H1 (cell line): ENCODE measurements at regions not wholly inside any gene's neighbourhood (a gene's known extent, or its start where the extent isn't known, plus 50 kb on each side); places are given as distances from the start of the nearest gene placed in this dataset.

Experiments
- EP300 ChIP-seq, 2 experiments: IDR thresholded peaks; 1 replicate in 1 of 2; 2 replicates in 1 of 2; pipeline ENCODE4 v1.6.1; 2011 to 2012; ENCODE audit warnings: low read depth in 2 of 2, low read length in 2 of 2, mild to moderate bottlenecking in 2 of 2, borderline replicate concordance in 1 of 2, inconsistent platforms in 1 of 2, moderate library complexity in 1 of 2
- RXRA ChIP-seq: IDR thresholded peaks from 2 replicates; pipeline ENCODE4 v1.6.1; 2011; ENCODE audit warnings: low read depth, mild to moderate bottlenecking, low read length, moderate library complexity; ENCODE audit not compliant: insufficient read depth
- TBP ChIP-seq: IDR thresholded peaks from 2 replicates; pipeline ENCODE4 v1.6.1; 2011; ENCODE audit warnings: low read depth, low read length, improper control_type of control experiment
- TF ChIP-seq, protein P1 (sequence below): fragments of 300-600 bp; sonication (generic); IDR thresholded peaks from 2 replicates; pipeline ENCODE4 v1.7.1; 2012; ENCODE audit warnings: low read length, moderate library complexity, mild to moderate bottlenecking, inconsistent platforms; ENCODE audit not compliant: insufficient replicate concordance

DNA sequence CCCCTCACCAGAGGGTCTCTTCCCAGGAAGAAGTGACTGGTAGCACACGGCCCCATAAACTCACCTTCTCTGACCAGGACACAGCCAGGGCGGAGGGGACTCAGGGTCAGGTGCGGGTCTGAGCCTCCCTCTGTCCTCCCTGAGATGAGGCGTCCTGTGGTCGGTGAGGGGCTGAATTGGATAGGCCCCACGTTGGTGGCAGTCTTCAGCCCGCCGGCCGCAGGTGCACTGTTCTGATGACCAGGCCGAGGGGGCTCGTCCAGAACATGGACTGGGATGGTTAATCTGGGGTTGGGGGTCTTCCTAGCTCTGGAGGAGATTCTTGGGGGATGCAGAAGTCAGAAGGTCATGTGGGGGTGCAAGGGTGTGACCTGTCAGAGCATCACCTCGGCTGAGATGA lies 102.2 kb upstream of the PPP1R26 start (continued):
- TF ChIP-seq, protein P1, sequence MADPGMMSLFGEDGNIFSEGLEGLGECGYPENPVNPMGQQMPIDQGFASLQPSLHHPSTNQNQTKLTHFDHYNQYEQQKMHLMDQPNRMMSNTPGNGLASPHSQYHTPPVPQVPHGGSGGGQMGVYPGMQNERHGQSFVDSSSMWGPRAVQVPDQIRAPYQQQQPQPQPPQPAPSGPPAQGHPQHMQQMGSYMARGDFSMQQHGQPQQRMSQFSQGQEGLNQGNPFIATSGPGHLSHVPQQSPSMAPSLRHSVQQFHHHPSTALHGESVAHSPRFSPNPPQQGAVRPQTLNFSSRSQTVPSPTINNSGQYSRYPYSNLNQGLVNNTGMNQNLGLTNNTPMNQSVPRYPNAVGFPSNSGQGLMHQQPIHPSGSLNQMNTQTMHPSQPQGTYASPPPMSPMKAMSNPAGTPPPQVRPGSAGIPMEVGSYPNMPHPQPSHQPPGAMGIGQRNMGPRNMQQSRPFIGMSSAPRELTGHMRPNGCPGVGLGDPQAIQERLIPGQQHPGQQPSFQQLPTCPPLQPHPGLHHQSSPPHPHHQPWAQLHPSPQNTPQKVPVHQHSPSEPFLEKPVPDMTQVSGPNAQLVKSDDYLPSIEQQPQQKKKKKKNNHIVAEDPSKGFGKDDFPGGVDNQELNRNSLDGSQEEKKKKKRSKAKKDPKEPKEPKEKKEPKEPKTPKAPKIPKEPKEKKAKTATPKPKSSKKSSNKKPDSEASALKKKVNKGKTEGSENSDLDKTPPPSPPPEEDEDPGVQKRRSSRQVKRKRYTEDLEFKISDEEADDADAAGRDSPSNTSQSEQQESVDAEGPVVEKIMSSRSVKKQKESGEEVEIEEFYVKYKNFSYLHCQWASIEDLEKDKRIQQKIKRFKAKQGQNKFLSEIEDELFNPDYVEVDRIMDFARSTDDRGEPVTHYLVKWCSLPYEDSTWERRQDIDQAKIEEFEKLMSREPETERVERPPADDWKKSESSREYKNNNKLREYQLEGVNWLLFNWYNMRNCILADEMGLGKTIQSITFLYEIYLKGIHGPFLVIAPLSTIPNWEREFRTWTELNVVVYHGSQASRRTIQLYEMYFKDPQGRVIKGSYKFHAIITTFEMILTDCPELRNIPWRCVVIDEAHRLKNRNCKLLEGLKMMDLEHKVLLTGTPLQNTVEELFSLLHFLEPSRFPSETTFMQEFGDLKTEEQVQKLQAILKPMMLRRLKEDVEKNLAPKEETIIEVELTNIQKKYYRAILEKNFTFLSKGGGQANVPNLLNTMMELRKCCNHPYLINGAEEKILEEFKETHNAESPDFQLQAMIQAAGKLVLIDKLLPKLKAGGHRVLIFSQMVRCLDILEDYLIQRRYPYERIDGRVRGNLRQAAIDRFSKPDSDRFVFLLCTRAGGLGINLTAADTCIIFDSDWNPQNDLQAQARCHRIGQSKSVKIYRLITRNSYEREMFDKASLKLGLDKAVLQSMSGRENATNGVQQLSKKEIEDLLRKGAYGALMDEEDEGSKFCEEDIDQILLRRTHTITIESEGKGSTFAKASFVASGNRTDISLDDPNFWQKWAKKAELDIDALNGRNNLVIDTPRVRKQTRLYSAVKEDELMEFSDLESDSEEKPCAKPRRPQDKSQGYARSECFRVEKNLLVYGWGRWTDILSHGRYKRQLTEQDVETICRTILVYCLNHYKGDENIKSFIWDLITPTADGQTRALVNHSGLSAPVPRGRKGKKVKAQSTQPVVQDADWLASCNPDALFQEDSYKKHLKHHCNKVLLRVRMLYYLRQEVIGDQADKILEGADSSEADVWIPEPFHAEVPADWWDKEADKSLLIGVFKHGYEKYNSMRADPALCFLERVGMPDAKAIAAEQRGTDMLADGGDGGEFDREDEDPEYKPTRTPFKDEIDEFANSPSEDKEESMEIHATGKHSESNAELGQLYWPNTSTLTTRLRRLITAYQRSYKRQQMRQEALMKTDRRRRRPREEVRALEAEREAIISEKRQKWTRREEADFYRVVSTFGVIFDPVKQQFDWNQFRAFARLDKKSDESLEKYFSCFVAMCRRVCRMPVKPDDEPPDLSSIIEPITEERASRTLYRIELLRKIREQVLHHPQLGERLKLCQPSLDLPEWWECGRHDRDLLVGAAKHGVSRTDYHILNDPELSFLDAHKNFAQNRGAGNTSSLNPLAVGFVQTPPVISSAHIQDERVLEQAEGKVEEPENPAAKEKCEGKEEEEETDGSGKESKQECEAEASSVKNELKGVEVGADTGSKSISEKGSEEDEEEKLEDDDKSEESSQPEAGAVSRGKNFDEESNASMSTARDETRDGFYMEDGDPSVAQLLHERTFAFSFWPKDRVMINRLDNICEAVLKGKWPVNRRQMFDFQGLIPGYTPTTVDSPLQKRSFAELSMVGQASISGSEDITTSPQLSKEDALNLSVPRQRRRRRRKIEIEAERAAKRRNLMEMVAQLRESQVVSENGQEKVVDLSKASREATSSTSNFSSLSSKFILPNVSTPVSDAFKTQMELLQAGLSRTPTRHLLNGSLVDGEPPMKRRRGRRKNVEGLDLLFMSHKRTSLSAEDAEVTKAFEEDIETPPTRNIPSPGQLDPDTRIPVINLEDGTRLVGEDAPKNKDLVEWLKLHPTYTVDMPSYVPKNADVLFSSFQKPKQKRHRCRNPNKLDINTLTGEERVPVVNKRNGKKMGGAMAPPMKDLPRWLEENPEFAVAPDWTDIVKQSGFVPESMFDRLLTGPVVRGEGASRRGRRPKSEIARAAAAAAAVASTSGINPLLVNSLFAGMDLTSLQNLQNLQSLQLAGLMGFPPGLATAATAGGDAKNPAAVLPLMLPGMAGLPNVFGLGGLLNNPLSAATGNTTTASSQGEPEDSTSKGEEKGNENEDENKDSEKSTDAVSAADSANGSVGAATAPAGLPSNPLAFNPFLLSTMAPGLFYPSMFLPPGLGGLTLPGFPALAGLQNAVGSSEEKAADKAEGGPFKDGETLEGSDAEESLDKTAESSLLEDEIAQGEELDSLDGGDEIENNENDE = no peak
- TF ChIP-seq EP300 (IDR thresholded peaks at IDR 0.05; ENCODE audit: borderline replicate concordance in 1 of 2, low read depth in 2 of 2, low read length in 2 of 2) = no peak
- TF ChIP-seq TBP = no peak
- TF ChIP-seq RXRA = no peak
